Epithelial cell of prostate (primary cell): ENCODE measurements at regions not wholly inside any gene's neighbourhood (a gene's known extent, or its start where the extent isn't known, plus 50 kb on each side); places are given as distances from the start of the nearest gene placed in this dataset.

Source experiments
- DNase-seq: peaks from one replicate; pipeline ENCODE4 v3.0.0-alpha.2; 2011; ENCODE audit warnings: low read depth, low spot score
- H3K27ac ChIP-seq: fragments of 450-650 bp; 2 replicates; pipeline ENCODE4 v1.5.1; 2017; ENCODE audit warnings: mild to moderate bottlenecking

GRCh38 chr17:72358465-72358864 is 237.6 kb downstream of the SOX9 start:
- peak; percentile 77 for DNase-seq
- H3K27ac ChIP-seq: peak overlapping the region; percentile 73

- H3K27ac ChIP-seq: peak overlapping the region; percentile 73
- DNase-seq: no peak
Observed at GRCh38 chr17:72359274-72359673, 238.5 kb downstream of the SOX9 start.

- DNase-seq: no peak
Observed at GRCh38 chr17:72359811-72360210, 239.0 kb downstream of the SOX9 start.

GRCh38 chr17:72360386-72360940 is 239.6 kb downstream of the SOX9 start:
- no peak for DNase-seq
- H3K27ac ChIP-seq: no peak overlapping the region

More at GRCh38 chr17:72359811-72360210, 239.0 kb downstream of the SOX9 start:
- H3K27ac ChIP-seq: peak overlapping the region; percentile 73

GRCh38 chr17:72361892-72362291 is 241.1 kb downstream of the SOX9 start:
- peak; percentile 58 for DNase-seq
- peak overlapping the region; percentile 71 for H3K27ac ChIP-seq

GRCh38 chr17:72362376-72363088 is 241.7 kb downstream of the SOX9 start:
- H3K27ac ChIP-seq: peak overlapping the region; percentile 71
- peak; percentile 88 for DNase-seq

GRCh38 chr17:72363089-72363610 is 242.3 kb downstream of the SOX9 start:
- no peak for DNase-seq
- H3K27ac ChIP-seq: peak overlapping the region; percentile 71

- no peak overlapping the region for H3K27ac ChIP-seq
- DNase-seq: no peak
Observed at GRCh38 chr17:72365857-72366414, 245.1 kb downstream of the SOX9 start.

GRCh38 chr17:72366626-72367025 is 245.8 kb downstream of the SOX9 start:
- no peak overlapping the region for H3K27ac ChIP-seq
- no peak for DNase-seq

- no peak for DNase-seq
- no peak overlapping the region for H3K27ac ChIP-seq
Observed at GRCh38 chr17:72368191-72368590, 247.4 kb downstream of the SOX9 start.

- no peak for DNase-seq
- H3K27ac ChIP-seq: no peak overlapping the region
Observed at GRCh38 chr17:72369366-72369765, 248.5 kb downstream of the SOX9 start.

GRCh38 chr17:72370819-72371218 is 250.0 kb downstream of the SOX9 start:
- no peak for DNase-seq
- H3K27ac ChIP-seq: no peak overlapping the region

GRCh38 chr17:72372185-72372584 is 251.4 kb downstream of the SOX9 start:
- no peak overlapping the region for H3K27ac ChIP-seq
- no peak for DNase-seq

GRCh38 chr17:72373910-72374741 is 253.3 kb downstream of the SOX9 start:
- DNase-seq: no peak

GRCh38 chr17:72376526-72377345 is 255.9 kb downstream of the SOX9 start:
- no peak for DNase-seq
- H3K27ac ChIP-seq: no peak overlapping the region

More at GRCh38 chr17:72373910-72374741, 253.3 kb downstream of the SOX9 start:
- H3K27ac ChIP-seq: no peak overlapping the region

- DNase-seq: no peak
Observed at GRCh38 chr17:72378414-72379390, 257.9 kb downstream of the SOX9 start.

GRCh38 chr17:72379516-72379915 is 258.7 kb downstream of the SOX9 start:
- no peak overlapping the region for H3K27ac ChIP-seq
- DNase-seq: no peak

More at GRCh38 chr17:72378414-72379390, 257.9 kb downstream of the SOX9 start:
- no peak overlapping the region for H3K27ac ChIP-seq

- DNase-seq: no peak
- no peak overlapping the region for H3K27ac ChIP-seq
Observed at GRCh38 chr17:72380120-72380519, 259.3 kb downstream of the SOX9 start.
